ENCODE measurements at regions not wholly inside any gene's neighbourhood (a gene's known extent, or its start where the extent isn't known, plus 50 kb on each side); places are given as distances from the start of the nearest gene placed in this dataset.

DNA sequence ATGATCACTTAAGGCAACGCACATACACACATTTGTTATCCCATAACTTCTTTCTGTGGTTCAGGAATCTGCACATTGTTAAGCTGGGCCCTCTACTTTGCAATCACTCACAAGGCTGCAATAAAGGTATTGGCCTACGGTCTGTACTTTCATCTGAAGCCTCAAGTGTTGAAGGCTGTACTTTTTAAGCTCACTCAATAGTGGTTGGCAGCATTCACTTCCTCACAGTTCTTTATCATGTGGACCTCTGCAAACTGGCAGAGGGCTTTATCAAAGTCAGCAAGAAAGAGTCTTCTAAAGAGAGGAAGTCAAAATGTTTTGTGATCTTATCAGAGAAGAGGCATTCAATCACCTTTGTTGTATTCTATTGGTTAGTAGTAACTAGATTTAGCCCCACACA, 301.4 kb upstream of the EPHA5 start:
- CTCF ChIA-PET (ENCODE audit: unreplicated experiment) = no interaction called here
- Histone ChIP-seq H3K4me1 (ENCODE audit: insufficient read depth, low read length, poor library complexity, severe bottlenecking) (no peaks in the 10 kb centered on the region), H3K4me2 (ENCODE audit: low read length) (no peak overlapping the region), H3K79me2 (ENCODE audit: insufficient read depth, low read depth, low read length) (no peaks in the 10 kb centered on the region), H3K4me3 (ENCODE audit: low read depth, low read length, poor library complexity, severe bottlenecking) (no peak overlapping the region), H3K27ac (ENCODE audit: low read depth, low read length, poor library complexity, severe bottlenecking) (no peak overlapping the region), H3K9me2 (ENCODE audit: insufficient read depth, low read length) (no peaks in the 10 kb centered on the region), H3K9me3 (ENCODE audit: low read length) (no peaks in the 10 kb centered on the region), H3K36me3 (ENCODE audit: insufficient read depth, low read length) (no peaks in the 10 kb centered on the region), H2AFZ (ENCODE audit: low read length) (no peak overlapping the region), H4K20me1 (ENCODE audit: insufficient read depth, low read length) (no peaks in the 10 kb centered on the region)
- TF ChIP-seq EZH2phosphoT487 (IDR thresholded peaks at IDR 0.05; ENCODE audit: borderline replicate concordance, low read depth, low read length) = no peak
- TF ChIP-seq, protein P1, sequence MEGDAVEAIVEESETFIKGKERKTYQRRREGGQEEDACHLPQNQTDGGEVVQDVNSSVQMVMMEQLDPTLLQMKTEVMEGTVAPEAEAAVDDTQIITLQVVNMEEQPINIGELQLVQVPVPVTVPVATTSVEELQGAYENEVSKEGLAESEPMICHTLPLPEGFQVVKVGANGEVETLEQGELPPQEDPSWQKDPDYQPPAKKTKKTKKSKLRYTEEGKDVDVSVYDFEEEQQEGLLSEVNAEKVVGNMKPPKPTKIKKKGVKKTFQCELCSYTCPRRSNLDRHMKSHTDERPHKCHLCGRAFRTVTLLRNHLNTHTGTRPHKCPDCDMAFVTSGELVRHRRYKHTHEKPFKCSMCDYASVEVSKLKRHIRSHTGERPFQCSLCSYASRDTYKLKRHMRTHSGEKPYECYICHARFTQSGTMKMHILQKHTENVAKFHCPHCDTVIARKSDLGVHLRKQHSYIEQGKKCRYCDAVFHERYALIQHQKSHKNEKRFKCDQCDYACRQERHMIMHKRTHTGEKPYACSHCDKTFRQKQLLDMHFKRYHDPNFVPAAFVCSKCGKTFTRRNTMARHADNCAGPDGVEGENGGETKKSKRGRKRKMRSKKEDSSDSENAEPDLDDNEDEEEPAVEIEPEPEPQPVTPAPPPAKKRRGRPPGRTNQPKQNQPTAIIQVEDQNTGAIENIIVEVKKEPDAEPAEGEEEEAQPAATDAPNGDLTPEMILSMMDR (conservative IDR thresholded peaks at IDR 0.05; ENCODE audit: low read length) = no peak
- no peak for DNase-seq (ENCODE audit: low spot score)
- no TSS peak for BruUV-seq (replicated peaks)
- intact Hi-C loops (cut with micrococcal nuclease; ENCODE audit: unreplicated experiment) = no loop called here
- POLR2A ChIA-PET = interaction anchor here (0.7 kb wide), 1 partner anchor 1241 kb away, joined by 4 read pairs; no protein-coding TSS in a partner anchor

DNA sequence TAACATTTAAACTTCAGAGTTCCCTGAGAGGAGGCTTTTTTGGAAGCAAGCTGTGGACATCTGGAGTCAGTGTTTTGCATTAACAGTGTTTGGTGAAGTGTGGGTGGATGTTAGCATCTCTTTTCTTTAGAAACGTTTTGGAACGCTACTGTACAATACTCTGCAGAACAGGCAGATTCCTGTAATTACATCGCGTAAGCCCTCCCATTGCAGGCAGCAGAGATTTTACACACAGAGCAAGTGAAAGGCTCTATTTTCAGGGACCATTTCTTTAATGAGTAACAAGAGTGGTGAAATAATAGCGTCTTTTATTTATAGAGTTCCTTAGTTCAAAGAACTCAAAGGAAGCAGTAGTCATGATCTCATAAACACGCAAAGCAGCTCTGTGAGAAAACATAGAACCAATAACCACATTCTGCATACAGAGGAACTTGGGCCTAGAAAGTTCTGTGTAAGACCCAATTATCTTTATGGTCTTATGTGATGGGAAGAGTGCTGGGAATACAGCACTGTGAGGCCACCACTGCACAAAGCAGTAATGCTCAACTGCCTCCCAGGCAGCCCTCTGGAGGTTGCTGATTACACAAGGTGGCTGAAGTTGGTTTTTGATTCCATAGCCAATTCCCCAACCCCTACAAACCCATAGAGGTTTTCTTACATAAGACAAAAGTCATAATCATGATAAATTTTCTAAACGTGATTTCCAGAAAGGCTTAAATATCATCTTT, 298.7 kb upstream of the EPHA5 start:
- no TSS peak for BruUV-seq (replicated peaks)
- DNase-seq (ENCODE audit: low spot score) = no peak
- H3K4me3 ChIP-seq (ENCODE audit: low read depth, low read length, poor library complexity, severe bottlenecking) = no peak overlapping the region
- H3K27ac ChIP-seq (ENCODE audit: low read depth, low read length, poor library complexity, severe bottlenecking) = no peak overlapping the region
- H3K9me3 ChIP-seq (ENCODE audit: low read length) = no peaks in the 10 kb centered on the region
- no peaks in the 10 kb centered on the region for H4K20me1 ChIP-seq (ENCODE audit: insufficient read depth, low read length)
- no peaks in the 10 kb centered on the region for H3K36me3 ChIP-seq (ENCODE audit: insufficient read depth, low read length)
- CTCF ChIA-PET (ENCODE audit: unreplicated experiment) = no interaction called here
- no peaks in the 10 kb centered on the region for H3K79me2 ChIP-seq (ENCODE audit: insufficient read depth, low read depth, low read length)
- H3K4me2 ChIP-seq (ENCODE audit: low read length) = no peak overlapping the region
- no peak overlapping the region for H2AFZ ChIP-seq (ENCODE audit: low read length)
- no peaks in the 10 kb centered on the region for H3K4me1 ChIP-seq (ENCODE audit: insufficient read depth, low read length, poor library complexity, severe bottlenecking)
- POLR2A ChIA-PET = no interaction called here
- TF ChIP-seq, protein P1 (conservative IDR thresholded peaks at IDR 0.05; ENCODE audit: low read length) = no peak
- no peak for TF ChIP-seq EZH2phosphoT487 (IDR thresholded peaks at IDR 0.05; ENCODE audit: borderline replicate concordance, low read depth, low read length)
- intact Hi-C loops (cut with micrococcal nuclease; ENCODE audit: unreplicated experiment) = no loop called here
- H3K9me2 ChIP-seq (ENCODE audit: insufficient read depth, low read length) = no peaks in the 10 kb centered on the region

DNA sequence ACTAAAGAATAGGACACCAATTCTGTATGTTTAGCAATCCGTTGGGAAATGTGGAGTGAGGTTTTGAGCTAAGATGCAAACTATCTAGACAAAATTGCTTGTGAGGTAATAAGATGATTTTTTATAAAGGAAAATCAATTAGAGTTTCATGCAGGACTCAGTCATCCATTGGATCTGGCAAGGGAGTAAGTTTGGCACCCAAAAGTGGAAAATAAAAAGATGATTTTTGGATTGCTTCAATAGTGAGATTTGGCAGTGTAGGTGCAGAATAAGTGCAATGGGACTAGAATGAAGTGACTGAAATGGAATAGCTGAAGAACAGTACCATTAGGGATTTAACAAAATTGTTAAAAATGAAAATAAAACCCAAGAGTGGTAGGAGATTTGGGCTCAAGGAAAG, 290.5 kb upstream of the EPHA5 start:
- Histone ChIP-seq H4K20me1 (ENCODE audit: insufficient read depth, low read length) (no peaks in the 10 kb centered on the region), H3K4me3 (ENCODE audit: low read depth, low read length, poor library complexity, severe bottlenecking) (no peak overlapping the region), H3K9me3 (ENCODE audit: low read length) (no peaks in the 10 kb centered on the region), H3K79me2 (ENCODE audit: insufficient read depth, low read depth, low read length) (no peaks in the 10 kb centered on the region), H3K9me2 (ENCODE audit: insufficient read depth, low read length) (no peaks in the 10 kb centered on the region), H3K4me1 (ENCODE audit: insufficient read depth, low read length, poor library complexity, severe bottlenecking) (no peaks in the 10 kb centered on the region), H3K27ac (ENCODE audit: low read depth, low read length, poor library complexity, severe bottlenecking) (no peak overlapping the region), H3K4me2 (ENCODE audit: low read length) (no peak overlapping the region), H3K36me3 (ENCODE audit: insufficient read depth, low read length) (no peaks in the 10 kb centered on the region), H2AFZ (ENCODE audit: low read length) (no peak overlapping the region)
- TF ChIP-seq EZH2phosphoT487 (IDR thresholded peaks at IDR 0.05; ENCODE audit: borderline replicate concordance, low read depth, low read length) = no peak
- TF ChIP-seq, protein P1 (conservative IDR thresholded peaks at IDR 0.05; ENCODE audit: low read length) = no peak
- no peak for DNase-seq (ENCODE audit: low spot score)
- CTCF ChIA-PET (ENCODE audit: unreplicated experiment) = no interaction called here
- BruUV-seq (replicated peaks) = no TSS peak
- intact Hi-C loops (cut with micrococcal nuclease; ENCODE audit: unreplicated experiment) = no loop called here
- POLR2A ChIA-PET = no interaction called here

Data from OCI-LY7 (cell line).